ENCODE measurements at regions not wholly inside any gene's neighbourhood (a gene's known extent, or its start where the extent isn't known, plus 50 kb on each side); places are given as distances from the start of the nearest gene placed in this dataset.

GRCh38 chr14:97878206-97878605 is 1081.0 kb downstream of the VRK1 start:
- TF ChIP-seq CTCF (IDR thresholded peaks at IDR 0.05): no peak
- no peak for TF ChIP-seq POLR2A (IDR thresholded peaks at IDR 0.05)
